Liver (tissue), 3 donors: ENCODE measurements at regions not wholly inside any gene's neighbourhood (a gene's known extent, or its start where the extent isn't known, plus 50 kb on each side); places are given as distances from the start of the nearest gene placed in this dataset.

Experiments used
- ATF3 ChIP-seq: IDR thresholded peaks from 2 replicates; pipeline ENCODE4 v1.6.1; 2016; ENCODE audit warnings: antibody characterized with exemption
- CTCF ChIP-seq: fragments of 150-350 bp; IDR thresholded peaks from 2 replicates; pipeline ENCODE4 v1.5.1; 2017; ENCODE audit warnings: improper control_type of control experiment, low read depth, low read length; ENCODE audit not compliant: missing input control
- GABPA ChIP-seq, 2 donors: IDR thresholded peaks in 1 of 2; conservative IDR thresholded peaks in 1 of 2; 2 replicates each; pipeline ENCODE4 v1.6.1; 2016; ENCODE audit warnings: antibody characterized with exemption in 2 of 2, mild to moderate bottlenecking in 1 of 2, moderate library complexity in 1 of 2
- JUND ChIP-seq, 2 donors: IDR thresholded peaks; 2 replicates each; pipeline ENCODE4 v1.6.1; 2016; ENCODE audit warnings: antibody characterized with exemption in 2 of 2
- RAD21 ChIP-seq, 2 donors: IDR thresholded peaks; 2 replicates each; pipeline ENCODE4 v1.6.1; 2016; ENCODE audit warnings: antibody characterized with exemption in 2 of 2, mild to moderate bottlenecking in 2 of 2
- TAF1 ChIP-seq: conservative IDR thresholded peaks from 2 replicates; pipeline ENCODE4 v1.6.1; 2016; ENCODE audit warnings: antibody characterized with exemption, mild to moderate bottlenecking
- donor health status: healthy.
- donor health status: healthy.

- TF ChIP-seq CTCF (no peak), JUND (IDR thresholded peaks at IDR 0.05) (no peak), GABPA (IDR thresholded peaks at IDR 0.05 in 1 of 2, conservative IDR thresholded peaks at IDR 0.05 in 1 of 2) (no peak), ATF3 (no peak), RAD21 (IDR thresholded peaks at IDR 0.05) (no peak), TAF1 (no peak)
Measured at GRCh38 chr10:53361936-53362335, 589.4 kb upstream of the MBL2 start.
